ENCODE measurements at regions not wholly inside any gene's neighbourhood (a gene's known extent, or its start where the extent isn't known, plus 50 kb on each side); places are given as distances from the start of the nearest gene placed in this dataset.

DNA sequence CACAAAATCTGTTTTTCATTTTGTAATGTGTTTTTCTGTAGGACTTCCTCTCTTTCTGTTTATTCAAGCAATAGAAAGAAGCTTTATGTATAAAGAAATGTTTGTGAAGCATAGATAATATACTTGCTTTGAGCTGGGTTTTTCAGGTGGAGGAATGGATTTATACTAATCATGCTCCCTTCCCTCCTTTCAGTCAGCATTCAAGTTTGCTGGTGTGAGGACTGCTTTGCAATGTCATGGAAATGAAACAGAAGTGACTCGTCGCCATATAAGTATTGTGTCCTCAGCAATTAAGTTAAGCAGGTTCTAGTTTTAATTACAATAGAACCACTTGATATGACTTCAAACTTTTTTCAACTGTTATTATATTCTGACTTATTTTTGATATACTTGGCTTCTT is 1447.1 kb downstream of the PCDH19 start:
- H3K9me3 ChIP-seq: no peaks in the 10 kb centered on the region
- H3K27ac ChIP-seq: no peak overlapping the region
- 62 to 84% methylated on average over 2 of the region's 2 CpGs for WGBS, 2 donors
- H3K4me1 ChIP-seq: no peaks in the 10 kb centered on the region
- no peak for TF ChIP-seq POLR2AphosphoS5 (IDR thresholded peaks at IDR 0.05)
- no peak for TF ChIP-seq EP300 (IDR thresholded peaks at IDR 0.05)
- TF ChIP-seq POLR2A (IDR thresholded peaks at IDR 0.05): no peak
- TF ChIP-seq, protein P1, sequence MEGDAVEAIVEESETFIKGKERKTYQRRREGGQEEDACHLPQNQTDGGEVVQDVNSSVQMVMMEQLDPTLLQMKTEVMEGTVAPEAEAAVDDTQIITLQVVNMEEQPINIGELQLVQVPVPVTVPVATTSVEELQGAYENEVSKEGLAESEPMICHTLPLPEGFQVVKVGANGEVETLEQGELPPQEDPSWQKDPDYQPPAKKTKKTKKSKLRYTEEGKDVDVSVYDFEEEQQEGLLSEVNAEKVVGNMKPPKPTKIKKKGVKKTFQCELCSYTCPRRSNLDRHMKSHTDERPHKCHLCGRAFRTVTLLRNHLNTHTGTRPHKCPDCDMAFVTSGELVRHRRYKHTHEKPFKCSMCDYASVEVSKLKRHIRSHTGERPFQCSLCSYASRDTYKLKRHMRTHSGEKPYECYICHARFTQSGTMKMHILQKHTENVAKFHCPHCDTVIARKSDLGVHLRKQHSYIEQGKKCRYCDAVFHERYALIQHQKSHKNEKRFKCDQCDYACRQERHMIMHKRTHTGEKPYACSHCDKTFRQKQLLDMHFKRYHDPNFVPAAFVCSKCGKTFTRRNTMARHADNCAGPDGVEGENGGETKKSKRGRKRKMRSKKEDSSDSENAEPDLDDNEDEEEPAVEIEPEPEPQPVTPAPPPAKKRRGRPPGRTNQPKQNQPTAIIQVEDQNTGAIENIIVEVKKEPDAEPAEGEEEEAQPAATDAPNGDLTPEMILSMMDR (IDR thresholded peaks at IDR 0.05): no peak
- H3K4me3 ChIP-seq: no peak overlapping the region
- no peaks in the 10 kb centered on the region for H3K36me3 ChIP-seq
- DNase-seq: no peak
- H3K27me3 ChIP-seq: no peaks in the 10 kb centered on the region
- no peak for ATAC-seq (ENCODE audit: low FRiP score in 2 of 2)

DNA sequence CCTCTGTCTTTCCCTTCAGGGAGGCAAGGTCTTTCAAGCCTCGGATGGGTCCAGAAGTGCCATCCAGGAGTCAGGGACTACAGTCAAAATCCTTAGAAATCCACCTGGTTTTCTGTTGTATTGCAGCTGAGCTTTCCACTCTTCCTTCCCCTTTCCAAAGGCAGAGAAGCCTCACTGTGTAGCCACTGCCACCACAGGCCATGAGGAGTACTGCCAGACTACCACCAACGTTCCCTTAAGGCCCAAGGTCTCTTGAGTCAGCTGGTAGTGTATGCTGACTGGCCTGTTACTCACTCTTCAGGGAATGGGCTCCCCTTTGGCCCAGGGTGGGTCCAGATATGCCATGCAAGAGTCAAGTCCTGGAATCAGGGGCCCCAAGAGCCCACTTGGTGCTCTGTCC is 1454.1 kb downstream of the PCDH19 start:
- no peak for DNase-seq
- TF ChIP-seq POLR2A (IDR thresholded peaks at IDR 0.05) (no peak), POLR2AphosphoS5 (IDR thresholded peaks at IDR 0.05) (no peak), EP300 (IDR thresholded peaks at IDR 0.05) (no peak)
- TF ChIP-seq, protein P1 (IDR thresholded peaks at IDR 0.05): no peak
- Histone ChIP-seq H3K27me3 (no peaks in the 10 kb centered on the region), H3K9me3 (no peaks in the 10 kb centered on the region), H3K27ac (no peak overlapping the region), H3K4me1 (no peaks in the 10 kb centered on the region), H3K36me3 (no peaks in the 10 kb centered on the region), H3K4me3 (no peak overlapping the region)
- ATAC-seq (ENCODE audit: low FRiP score in 2 of 2): no peak
- 40 to 56% methylated on average over 1 to 2 of the region's 2 CpGs for WGBS, 2 donors

DNA sequence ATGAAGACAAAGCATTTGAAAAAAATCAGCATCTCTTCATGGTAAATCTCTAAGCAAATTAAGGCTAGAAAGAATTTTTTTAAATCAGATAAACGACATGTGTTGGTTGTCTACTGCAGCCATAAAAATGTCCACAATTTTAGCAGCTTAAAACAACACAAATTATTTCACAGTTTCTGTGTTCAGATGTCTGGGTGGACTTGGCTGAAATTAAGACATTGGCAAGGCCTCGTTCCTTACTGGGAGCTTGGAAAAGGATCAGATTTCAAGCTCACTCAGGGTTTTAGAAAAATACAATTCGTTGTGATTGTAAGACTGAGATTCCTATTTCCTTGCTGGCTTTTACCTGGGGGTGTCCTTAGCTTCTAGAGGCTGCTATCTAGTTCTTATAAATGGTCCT is 1470.6 kb downstream of the PCDH19 start:
- H3K36me3 ChIP-seq: no peaks in the 10 kb centered on the region
- H3K4me3 ChIP-seq: no peak overlapping the region
- H3K4me1 ChIP-seq: no peaks in the 10 kb centered on the region
- no peaks in the 10 kb centered on the region for H3K27me3 ChIP-seq
- TF ChIP-seq, protein P1 (IDR thresholded peaks at IDR 0.05): no peak
- TF ChIP-seq POLR2A (IDR thresholded peaks at IDR 0.05): no peak
- TF ChIP-seq EP300 (IDR thresholded peaks at IDR 0.05): no peak
- TF ChIP-seq POLR2AphosphoS5 (IDR thresholded peaks at IDR 0.05): no peak
- no peak for ATAC-seq (ENCODE audit: low FRiP score in 2 of 2)
- WGBS, 2 donors: 35 to 37% methylated on average over 3 of the region's 3 CpGs
- no peak overlapping the region for H3K27ac ChIP-seq
- H3K9me3 ChIP-seq: no peaks in the 10 kb centered on the region
- no peak for DNase-seq

DNA sequence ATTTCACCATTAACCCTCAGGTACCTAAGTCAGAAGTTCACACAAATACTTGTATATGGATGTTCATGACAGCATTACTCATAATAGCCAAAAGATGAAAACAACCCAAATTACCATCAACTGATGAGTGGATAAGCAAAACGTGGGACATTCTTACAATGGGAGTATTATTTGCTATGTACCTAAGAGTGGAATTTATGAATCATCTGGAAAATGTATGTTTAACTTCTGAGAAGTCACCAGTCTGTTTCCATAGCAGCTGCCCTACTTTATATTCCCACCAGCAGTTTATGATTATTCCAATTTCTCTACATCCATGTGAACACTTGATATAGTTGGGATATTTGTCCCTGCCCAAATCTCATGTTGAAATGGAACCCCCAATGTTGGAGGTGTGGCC is 1478.9 kb downstream of the PCDH19 start:
- DNase-seq: no peak
- Histone ChIP-seq H3K4me3 (no peak overlapping the region), H3K36me3 (no peaks in the 10 kb centered on the region), H3K9me3 (peaks cover 0 to 2% (median 0%) of the 10 kb centered on the region in 4 donors), H3K27ac (no peak overlapping the region), H3K27me3 (no peaks in the 10 kb centered on the region), H3K4me1 (no peaks in the 10 kb centered on the region)
- 27 to 36% methylated on average over 1 of the region's 1 CpG for WGBS, 2 donors
- TF ChIP-seq EP300 (IDR thresholded peaks at IDR 0.05) (no peak), POLR2AphosphoS5 (IDR thresholded peaks at IDR 0.05) (no peak), POLR2A (IDR thresholded peaks at IDR 0.05) (no peak)
- TF ChIP-seq, protein P1 (IDR thresholded peaks at IDR 0.05): no peak
- ATAC-seq (ENCODE audit: low FRiP score in 2 of 2): no peak

DNA sequence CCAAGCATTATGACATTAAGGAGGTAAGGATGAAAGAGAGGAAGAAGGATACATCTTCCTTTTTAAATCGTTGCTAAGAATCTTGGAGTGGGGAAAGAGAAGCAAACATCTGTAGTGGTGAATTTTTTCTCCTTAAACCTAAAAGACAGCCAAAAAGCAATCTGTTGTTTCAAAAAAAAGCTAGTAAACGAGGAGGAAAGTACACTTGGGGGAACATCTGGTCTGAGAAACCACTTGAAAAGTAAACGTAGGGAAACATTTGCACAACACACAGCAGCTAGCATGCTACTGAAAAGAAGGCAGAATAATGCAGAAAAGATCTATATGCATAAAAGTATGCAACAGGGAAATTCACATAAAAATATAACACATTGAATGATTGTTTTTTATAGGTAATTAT is 1485.6 kb downstream of the PCDH19 start:
- H3K4me3 ChIP-seq: no peak overlapping the region
- H3K4me1 ChIP-seq: no peaks in the 10 kb centered on the region
- no peak for ATAC-seq (ENCODE audit: low FRiP score in 2 of 2)
- TF ChIP-seq POLR2AphosphoS5 (IDR thresholded peaks at IDR 0.05) (no peak), EP300 (IDR thresholded peaks at IDR 0.05) (no peak), POLR2A (IDR thresholded peaks at IDR 0.05) (no peak)
- TF ChIP-seq, protein P1 (IDR thresholded peaks at IDR 0.05): no peak
- H3K9me3 ChIP-seq: peaks cover 0 to 6% (median 0%) of the 10 kb centered on the region in 4 donors
- H3K27ac ChIP-seq: no peak overlapping the region
- WGBS, 2 donors: 41 to 54% methylated on average over 3 of the region's 3 CpGs
- H3K27me3 ChIP-seq: no peaks in the 10 kb centered on the region
- no peak for DNase-seq
- H3K36me3 ChIP-seq: no peaks in the 10 kb centered on the region
